22Rv1 (cell line): ENCODE measurements at regions not wholly inside any gene's neighbourhood (a gene's known extent, or its start where the extent isn't known, plus 50 kb on each side); places are given as distances from the start of the nearest gene placed in this dataset.

Experiments
- H3K27ac ChIP-seq: fragments of 450-650 bp; 2 replicates; pipeline ENCODE4 v1.5.1; 2017
- CTCF ChIP-seq: fragments of 450-650 bp; IDR thresholded peaks from 2 replicates; pipeline ENCODE4 v1.5.1; 2017; ENCODE audit warnings: mild to moderate bottlenecking
- ZFX ChIP-seq: fragments of 450-650 bp; IDR thresholded peaks from 2 replicates; pipeline ENCODE4 v1.6.1; 2017; ENCODE audit warnings: antibody characterized with exemption, borderline replicate concordance

GRCh38 chr12:97616946-97617345 is 154.3 kb downstream of the RMST start:
- H3K27ac ChIP-seq = no peak overlapping the region
- no peak for TF ChIP-seq ZFX
- no peak for TF ChIP-seq CTCF

GRCh38 chr12:97628962-97629361 is 166.4 kb downstream of the RMST start:
- H3K27ac ChIP-seq = no peak overlapping the region
- TF ChIP-seq CTCF (no peak), ZFX (no peak)

- TF ChIP-seq CTCF = no peak
- no peak for TF ChIP-seq ZFX
- no peak overlapping the region for H3K27ac ChIP-seq
Observed at GRCh38 chr12:97629382-97629781, 166.8 kb downstream of the RMST start.

- no peak for TF ChIP-seq ZFX
- no peak overlapping the region for H3K27ac ChIP-seq
Observed at GRCh38 chr12:97630356-97630755, 167.8 kb downstream of the RMST start.

- TF ChIP-seq ZFX = no peak
- TF ChIP-seq CTCF = no peak
- H3K27ac ChIP-seq = no peak overlapping the region
Observed at GRCh38 chr12:97630875-97631274, 168.3 kb downstream of the RMST start.

- TF ChIP-seq ZFX (no peak), CTCF (no peak)
- H3K27ac ChIP-seq = no peak overlapping the region
Observed at GRCh38 chr12:97637770-97638169, 175.2 kb downstream of the RMST start.

- no peak overlapping the region for H3K27ac ChIP-seq
Observed at GRCh38 chr12:97638739-97639138, 176.1 kb downstream of the RMST start.

More at GRCh38 chr12:97638739-97639138, 176.1 kb downstream of the RMST start:
- TF ChIP-seq CTCF (no peak), ZFX (no peak)
